Osteoblast (primary cell): ENCODE measurements at regions not wholly inside any gene's neighbourhood (a gene's known extent, or its start where the extent isn't known, plus 50 kb on each side); places are given as distances from the start of the nearest gene placed in this dataset.

Source experiments
- DNase-seq: peaks from one replicate; pipeline ENCODE4 v3.0.0; 2011; ENCODE audit warnings: low spot score, mixed read lengths; ENCODE audit not compliant: insufficient read length; ENCODE audit errors: missing footprints
- H2AFZ ChIP-seq: 2 replicates; pipeline ENCODE4 v1.6.0; 2011; ENCODE audit warnings: mild to moderate bottlenecking, low read length
- H3K27ac ChIP-seq: 2 replicates; pipeline ENCODE4 v1.5.1; 2011; ENCODE audit warnings: mild to moderate bottlenecking, low read depth, low read length, moderate library complexity
- H3K27me3 ChIP-seq: 2 replicates; pipeline ENCODE4 v1.6.0; 2012; ENCODE audit warnings: mild to moderate bottlenecking, control low read depth, inconsistent platforms, low read length, moderate library complexity; ENCODE audit not compliant: insufficient read depth
- H3K36me3 ChIP-seq: 2 replicates; pipeline ENCODE4 v1.5.1; 2011; ENCODE audit warnings: mild to moderate bottlenecking, low read length, control low read depth, moderate library complexity; ENCODE audit not compliant: insufficient read depth
- H3K4me1 ChIP-seq: 2 replicates; pipeline ENCODE4 v1.5.1; 2011; ENCODE audit warnings: mild to moderate bottlenecking, low read length, control low read depth, moderate library complexity; ENCODE audit not compliant: insufficient read depth
- H3K4me2 ChIP-seq: 2 replicates; pipeline ENCODE4 v1.6.0; 2011; ENCODE audit warnings: mild to moderate bottlenecking, low read length; ENCODE audit not compliant: insufficient read depth
- H3K4me3 ChIP-seq: fragments of 200-600 bp; sonication (generic); 3 replicates; pipeline ENCODE4 v1.5.1; 2012; ENCODE audit warnings: mild to moderate bottlenecking, low read length, inconsistent platforms; ENCODE audit not compliant: insufficient read depth
- H3K79me2 ChIP-seq: 2 replicates; pipeline ENCODE4 v1.6.0; 2012; ENCODE audit warnings: mild to moderate bottlenecking, low read length, control low read depth, inconsistent platforms; ENCODE audit not compliant: insufficient read depth
- H3K9me3 ChIP-seq: 2 replicates; pipeline ENCODE4 v1.5.1; 2011; ENCODE audit warnings: low read depth, low read length, control low read depth
- H4K20me1 ChIP-seq: 2 replicates; pipeline ENCODE4 v1.6.0; 2012; ENCODE audit warnings: mild to moderate bottlenecking, low read length, control low read depth; ENCODE audit not compliant: insufficient read depth
- CTCF ChIP-seq: IDR thresholded peaks from 2 replicates; pipeline ENCODE4 v1.5.1; 2011; ENCODE audit warnings: mild to moderate bottlenecking, low read depth, low read length, moderate library complexity; ENCODE audit errors: extremely low read depth

- Histone ChIP-seq H3K9me3 (no peaks in the 10 kb centered on the region), H3K27me3 (no peaks in the 10 kb centered on the region), H4K20me1 (no peaks in the 10 kb centered on the region), H3K27ac (no peak overlapping the region), H3K4me1 (peaks cover 20% of the 10 kb centered on the region), H3K79me2 (no peaks in the 10 kb centered on the region), H3K4me2 (no peak overlapping the region), H3K4me3 (no peak overlapping the region), H2AFZ (no peak overlapping the region), H3K36me3 (no peaks in the 10 kb centered on the region)
- TF ChIP-seq CTCF, result no peak
- no peak for DNase-seq
These were observed 135.9 kb upstream of the DPYD start for GRCh38 chr1:98056781-98057180.

- no peaks in the 10 kb centered on the region for H3K27me3 ChIP-seq
- H2AFZ ChIP-seq, result no peak overlapping the region
- H3K79me2 ChIP-seq, result no peaks in the 10 kb centered on the region
- no peak overlapping the region for H3K4me3 ChIP-seq
- H3K36me3 ChIP-seq, result no peaks in the 10 kb centered on the region
- H4K20me1 ChIP-seq, result no peaks in the 10 kb centered on the region
- H3K4me1 ChIP-seq, result peaks cover 20% of the 10 kb centered on the region
- no peak overlapping the region for H3K27ac ChIP-seq
- no peaks in the 10 kb centered on the region for H3K9me3 ChIP-seq
- DNase-seq, result peak; percentile 45
- no peak overlapping the region for H3K4me2 ChIP-seq
- TF ChIP-seq CTCF, result no peak
These were observed 134.6 kb upstream of the DPYD start for GRCh38 chr1:98055457-98055856.

DNA sequence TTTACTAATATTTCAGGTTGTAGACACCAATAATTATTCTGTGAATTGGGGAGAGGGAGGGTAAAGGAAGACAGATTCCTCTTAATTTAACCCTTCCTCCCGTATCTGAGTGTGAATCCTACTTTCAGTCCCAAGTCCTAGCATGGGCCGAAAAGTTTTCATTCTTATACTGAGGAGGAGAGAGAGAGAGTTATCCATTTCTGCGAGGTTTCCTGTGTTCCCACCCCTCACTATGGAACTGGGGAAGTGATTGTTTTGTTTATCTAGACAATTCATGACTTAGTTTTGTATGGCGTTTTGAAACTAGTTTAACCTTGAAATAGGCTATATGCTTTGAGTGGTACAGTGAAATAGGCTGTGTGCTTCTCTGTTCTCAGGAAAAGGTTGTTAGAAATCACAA lies 134.0 kb upstream of the DPYD start:
- Histone ChIP-seq H4K20me1 (no peaks in the 10 kb centered on the region), H3K36me3 (no peaks in the 10 kb centered on the region), H3K9me3 (no peaks in the 10 kb centered on the region), H3K4me1 (peaks cover 20% of the 10 kb centered on the region), H3K27me3 (no peaks in the 10 kb centered on the region), H3K4me2 (peak overlapping the region; percentile 84), H3K4me3 (peak overlapping the region; percentile 77), H3K79me2 (no peaks in the 10 kb centered on the region), H2AFZ (peak overlapping the region; percentile 79), H3K27ac (peak overlapping the region; percentile 85)
- DNase-seq, result no peak
- TF ChIP-seq CTCF, result no peak

GRCh38 chr1:98054367-98054701 lies 133.5 kb upstream of the DPYD start:
- H3K79me2 ChIP-seq, result no peaks in the 10 kb centered on the region
- no peaks in the 10 kb centered on the region for H3K36me3 ChIP-seq
- no peak for DNase-seq
- H3K4me2 ChIP-seq, result peak overlapping the region; percentile 84
- H3K9me3 ChIP-seq, result no peaks in the 10 kb centered on the region
- no peaks in the 10 kb centered on the region for H4K20me1 ChIP-seq
- H3K4me1 ChIP-seq, result peaks cover 20% of the 10 kb centered on the region
- H3K27ac ChIP-seq, result peak overlapping the region; percentile 85
- TF ChIP-seq CTCF, result no peak
- H2AFZ ChIP-seq, result peak overlapping the region; percentile 79
- H3K27me3 ChIP-seq, result no peaks in the 10 kb centered on the region
- H3K4me3 ChIP-seq, result peak overlapping the region; percentile 77
